Skin of body (tissue), 1 donor: ENCODE measurements at regions not wholly inside any gene's neighbourhood (a gene's known extent, or its start where the extent isn't known, plus 50 kb on each side); places are given as distances from the start of the nearest gene placed in this dataset.

Experiments used
- DNase-seq: peaks from one replicate; lab custom pipeline; 2025; lab: John Stamatoyannopoulos, UW

DNA sequence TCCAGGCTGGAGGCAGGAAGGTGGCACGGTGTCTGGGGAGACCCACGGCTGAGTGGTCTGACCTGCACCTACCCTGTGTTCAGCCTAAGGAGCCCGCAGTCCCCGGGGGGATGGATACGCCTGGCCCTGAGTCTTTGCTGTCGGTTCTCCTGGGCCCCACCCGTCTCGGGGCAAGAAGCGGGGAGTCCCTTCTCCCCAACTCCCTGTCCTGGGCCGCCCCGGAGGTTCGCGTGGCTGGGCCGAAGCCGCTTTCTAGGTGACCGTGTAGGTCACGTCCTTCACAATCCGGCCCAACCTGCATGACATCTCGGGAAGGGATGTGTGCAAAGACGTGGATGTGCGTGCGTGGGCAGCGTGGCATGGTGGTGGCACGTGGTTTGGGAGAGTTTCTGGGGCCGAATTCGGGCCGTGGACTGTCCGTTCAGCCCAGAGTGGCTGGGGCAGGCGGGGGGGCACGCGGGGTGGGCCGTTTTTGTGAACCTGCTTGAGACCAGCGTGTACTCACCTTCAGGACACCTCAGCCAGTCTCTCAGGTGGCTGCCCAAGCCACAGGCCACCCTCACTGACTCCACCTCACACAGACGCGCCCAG lies 103.3 kb downstream of the PTPRS start:
- DNase-seq = no peak

- DNase-seq = no peak
Observed at GRCh38 chr19:5235458-5236219, 105.0 kb downstream of the PTPRS start.

GRCh38 chr19:5234412-5234811 lies 106.2 kb downstream of the PTPRS start:
- no peak for DNase-seq

DNA sequence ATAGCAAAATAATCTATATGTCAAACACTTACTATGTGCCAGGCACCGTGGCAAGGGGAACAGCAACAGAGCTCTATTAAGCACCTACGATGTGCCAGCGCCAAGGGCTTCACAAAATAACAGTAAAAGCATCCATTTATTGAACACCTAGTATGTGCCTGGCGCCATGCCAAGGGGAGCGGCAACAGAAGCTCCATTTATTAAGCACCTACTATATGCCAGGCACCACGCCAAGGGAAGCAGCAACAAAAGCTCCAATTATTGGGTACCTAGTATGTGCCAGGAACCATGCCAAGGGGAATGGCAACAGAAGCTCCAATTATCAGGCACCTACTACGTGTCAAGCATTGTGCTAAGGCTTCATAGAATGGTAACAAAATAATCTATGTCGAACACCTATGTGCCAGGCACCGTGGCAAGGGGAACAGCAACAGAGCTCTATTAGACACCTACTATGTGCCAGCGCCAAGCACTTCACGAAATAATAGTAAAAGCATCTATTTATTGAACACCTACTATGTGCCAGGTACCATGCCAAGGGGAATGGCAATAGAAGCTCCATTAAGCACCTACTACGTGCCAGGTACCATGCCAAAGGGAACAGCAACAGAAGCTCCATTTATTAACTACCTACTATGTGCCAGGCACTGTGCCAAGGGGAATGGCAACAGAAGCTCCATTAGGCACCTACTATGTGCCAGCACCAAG lies 107.7 kb downstream of the PTPRS start:
- no peak for DNase-seq

DNA sequence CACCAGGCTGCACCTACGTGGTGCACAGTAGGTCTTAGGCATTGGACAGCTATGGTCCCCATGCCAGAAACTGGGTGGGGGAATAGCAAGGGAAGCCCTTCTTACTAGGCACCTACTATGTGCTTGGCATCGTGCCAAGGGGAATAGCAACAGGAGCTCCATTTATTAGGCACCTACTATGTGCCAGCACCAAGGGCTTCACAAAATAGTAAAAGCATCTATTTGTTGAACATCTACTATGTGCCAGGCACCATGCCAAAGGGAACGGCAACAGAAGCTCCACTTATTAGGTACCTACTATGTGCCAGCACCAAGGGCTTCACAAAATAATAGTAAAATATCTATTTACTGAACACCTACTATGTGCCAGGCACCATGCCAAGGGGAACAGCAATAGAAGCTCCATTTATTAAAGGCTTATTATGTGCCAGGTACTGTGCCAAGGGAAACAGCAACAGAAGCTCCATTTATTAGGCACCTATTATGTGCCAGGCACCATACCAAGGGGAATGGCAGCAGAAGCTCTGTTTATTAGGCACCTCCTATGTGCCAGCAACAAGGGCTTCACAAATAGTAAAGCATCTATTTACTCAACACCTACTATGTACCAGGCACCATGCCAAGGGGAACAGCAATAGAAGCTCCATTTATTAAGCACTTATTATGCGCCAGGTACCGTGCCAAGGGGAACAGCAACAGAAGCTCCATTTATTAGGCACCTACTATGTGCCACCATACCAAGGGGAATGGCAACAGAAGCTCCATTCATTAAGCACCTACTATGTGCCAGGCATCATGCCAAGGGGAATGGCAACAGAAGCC lies 108.5 kb downstream of the PTPRS start:
- no peak for DNase-seq

DNA sequence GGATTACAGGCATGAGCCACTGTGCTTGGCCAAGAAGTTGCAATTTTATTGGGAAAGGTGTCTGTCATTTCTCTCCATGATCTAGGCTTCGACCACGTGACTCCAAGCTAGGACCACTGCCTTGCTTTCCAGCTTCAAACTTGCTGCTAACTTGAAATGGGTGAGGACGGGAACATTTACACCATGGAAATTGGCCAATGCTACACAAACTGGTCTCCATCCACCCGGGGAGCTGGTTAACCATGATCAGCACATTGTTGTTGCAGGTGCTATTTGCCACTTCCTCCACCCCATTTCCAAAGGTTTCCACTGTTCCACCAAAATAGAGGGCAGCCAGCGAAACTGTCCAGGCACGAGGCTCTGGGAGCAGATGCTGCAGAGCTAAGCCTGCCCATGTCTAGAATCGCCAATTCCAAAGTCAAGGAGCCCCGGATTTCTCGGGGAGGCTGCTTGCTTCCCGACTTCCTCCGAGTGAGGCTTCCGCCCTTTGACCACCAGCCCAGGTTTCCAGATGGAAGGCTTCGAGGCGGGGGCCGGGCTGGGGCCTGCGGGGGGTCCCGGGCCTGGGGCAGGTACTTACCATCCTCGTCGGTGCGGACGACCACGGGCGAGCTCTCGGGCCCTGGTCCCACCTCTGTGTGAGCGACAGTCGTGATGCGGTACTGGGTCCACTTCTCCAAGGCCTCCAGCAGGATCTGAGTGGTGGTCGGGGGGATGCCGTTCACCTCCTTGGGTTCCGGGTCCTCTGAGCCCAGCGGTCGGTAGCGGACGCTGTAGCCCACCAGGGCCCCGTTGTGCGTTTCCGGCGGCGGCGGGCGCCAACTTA lies 109.7 kb downstream of the PTPRS start:
- no peak for DNase-seq

DNA sequence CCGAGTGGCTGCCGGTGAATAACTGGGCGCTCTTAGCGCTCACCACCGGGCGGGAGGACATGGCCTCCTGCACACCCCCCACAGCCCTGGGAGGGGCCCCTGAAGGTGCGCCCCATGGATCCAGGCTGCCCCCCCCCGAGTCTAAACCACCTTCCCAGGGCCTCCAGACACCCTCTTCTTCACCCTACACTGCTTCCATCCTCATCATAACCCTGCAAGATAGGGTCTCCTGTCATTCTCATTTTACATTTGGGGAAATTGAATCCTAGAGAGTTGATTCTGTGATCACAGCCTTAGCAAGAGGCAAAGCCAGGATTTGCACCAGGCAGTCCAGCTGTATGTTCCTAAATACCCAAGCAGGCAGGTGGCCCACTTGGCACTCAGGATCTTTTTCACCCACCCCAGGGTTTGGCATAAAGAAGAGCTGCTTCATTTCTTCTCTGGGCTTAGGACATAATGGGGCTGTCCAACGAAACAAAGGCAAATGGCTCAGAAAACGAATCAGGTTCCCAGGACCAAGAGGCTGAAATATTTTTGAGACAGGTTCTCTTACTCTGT lies 110.8 kb downstream of the PTPRS start:
- DNase-seq = no peak

DNA sequence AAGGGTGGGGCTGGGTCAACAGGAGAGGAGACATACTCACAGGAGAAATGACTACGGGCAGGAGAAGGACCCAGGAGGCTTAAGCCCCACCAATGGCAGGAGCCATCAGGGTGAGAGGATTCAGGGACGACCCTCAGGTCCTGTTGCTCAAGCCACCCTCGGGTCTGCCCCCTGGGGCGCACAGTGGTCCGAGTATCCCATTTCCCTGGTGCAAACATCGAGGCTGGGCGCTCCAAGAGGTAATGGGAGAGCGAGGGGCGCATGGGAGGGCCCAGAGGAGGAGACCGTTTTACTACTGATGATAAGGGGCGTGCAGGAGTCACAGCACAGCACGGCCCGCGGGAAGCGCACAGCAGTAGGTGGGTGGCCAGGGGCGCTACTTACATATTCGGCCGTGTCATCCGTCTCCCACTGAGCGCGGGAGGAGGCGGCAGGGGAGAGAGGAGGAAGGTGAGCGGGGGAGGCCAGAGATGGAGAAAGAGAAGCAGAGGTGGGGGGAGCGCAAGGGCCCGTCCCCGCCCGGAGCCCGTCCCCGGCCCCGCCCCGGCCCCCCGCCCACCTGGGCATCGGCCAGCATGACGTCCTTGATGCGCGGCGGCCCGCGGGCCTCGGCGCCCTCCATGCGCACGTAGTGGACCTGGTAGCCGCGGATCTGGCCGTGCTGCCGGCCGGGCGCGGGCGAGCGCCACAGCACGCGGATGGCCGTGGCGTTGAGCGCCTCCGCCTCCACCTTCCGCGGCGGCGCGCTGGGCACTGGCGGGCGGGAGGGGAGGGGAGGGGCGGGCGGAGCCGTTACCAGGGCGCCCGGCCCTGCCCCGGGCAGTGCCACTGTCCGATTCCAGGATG lies 111.5 kb downstream of the PTPRS start:
- DNase-seq = no peak

GRCh38 chr19:5228490-5228889 lies 112.1 kb downstream of the PTPRS start:
- DNase-seq = no peak

GRCh38 chr19:5225486-5226345 lies 114.9 kb downstream of the PTPRS start:
- DNase-seq = no peak

DNA sequence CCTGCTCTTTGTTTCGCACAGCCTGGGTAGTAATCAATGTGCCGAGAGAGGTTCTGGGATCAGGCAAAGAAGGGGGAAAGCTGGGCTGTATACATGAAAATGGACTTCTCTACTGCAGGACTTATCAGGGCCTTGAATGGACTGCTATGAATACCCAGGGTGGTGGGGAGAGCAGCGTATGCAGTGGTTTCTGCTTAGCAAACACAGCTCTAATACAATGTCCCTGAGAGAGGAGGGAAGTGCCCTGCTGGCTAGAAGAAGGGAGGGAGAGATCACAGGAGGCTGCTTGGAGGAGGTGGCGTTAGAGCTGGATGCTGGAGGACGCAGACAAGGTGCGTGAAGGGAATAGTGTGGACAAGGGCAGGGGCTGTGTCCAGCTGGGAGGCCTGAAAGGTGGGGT lies 116.1 kb downstream of the PTPRS start:
- no peak for DNase-seq

DNA sequence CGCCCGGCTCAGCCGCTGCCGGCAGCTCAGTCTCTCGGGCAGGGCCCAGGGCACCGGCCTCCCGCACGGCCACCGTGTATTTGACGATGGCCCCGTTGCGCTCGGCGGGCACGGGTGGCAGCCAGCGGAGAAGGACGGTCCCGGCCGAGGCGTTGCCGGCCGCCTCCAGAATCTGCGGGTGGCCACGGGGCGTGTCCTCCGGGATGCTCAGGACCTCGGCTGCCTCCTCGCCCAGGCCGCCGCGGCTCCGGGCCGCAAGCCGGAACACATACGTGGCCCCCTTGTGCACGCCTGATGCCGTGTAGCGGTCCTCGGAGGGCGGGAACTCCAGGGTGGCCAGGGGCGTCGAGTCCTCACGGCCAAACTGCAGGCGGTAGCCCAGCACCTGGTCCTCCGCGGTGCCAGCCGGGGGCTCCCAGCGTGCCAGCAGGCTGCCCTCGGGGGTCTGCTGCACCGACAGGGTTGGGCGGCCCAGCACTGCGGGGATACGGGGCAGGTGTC lies 117.7 kb downstream of the PTPRS start:
- no peak for DNase-seq

GRCh38 chr19:5222178-5222577 lies 118.4 kb downstream of the PTPRS start:
- DNase-seq = no peak

- DNase-seq = no peak
Observed at GRCh38 chr19:5220866-5221265, 119.7 kb downstream of the PTPRS start.

- no peak for DNase-seq
Observed at GRCh38 chr19:5220361-5220760, 120.3 kb downstream of the PTPRS start.

DNA sequence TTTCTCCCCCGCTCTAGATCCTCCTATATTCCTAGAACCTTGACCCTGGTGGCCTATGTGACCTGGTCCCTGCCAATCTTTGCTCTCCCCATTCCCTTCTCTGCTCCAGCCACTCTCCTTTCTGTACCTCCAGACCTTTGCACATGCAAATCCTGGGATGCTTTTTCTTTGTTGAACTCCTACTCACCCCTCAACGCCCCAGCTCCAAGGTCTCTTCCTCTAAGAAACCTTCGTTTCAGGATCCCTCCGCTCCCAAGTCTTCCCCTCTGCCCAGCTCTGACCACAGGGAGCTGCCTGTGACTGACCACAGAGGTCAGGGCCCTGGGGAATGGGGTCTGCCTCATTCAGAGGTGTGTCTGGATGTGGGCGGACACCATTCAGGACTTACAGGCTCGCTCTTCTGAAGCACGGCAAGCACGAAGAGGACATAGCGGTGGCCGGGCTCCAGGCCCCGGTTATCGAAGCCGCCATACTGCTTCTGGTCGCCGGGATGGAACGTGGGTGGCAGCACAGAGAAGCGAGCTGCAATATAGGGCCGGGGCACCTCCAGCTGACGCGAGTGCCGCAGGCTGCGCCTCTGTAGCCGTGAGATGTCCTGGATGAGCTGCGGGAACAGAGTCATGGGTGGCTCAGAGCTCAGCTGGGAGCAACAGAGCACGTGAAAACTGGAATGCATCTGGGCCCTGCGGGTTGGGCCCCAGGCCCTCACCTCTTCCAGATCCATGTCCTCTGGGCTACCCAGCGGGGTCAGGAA lies 120.9 kb downstream of the PTPRS start:
- no peak for DNase-seq

- DNase-seq = no peak
Observed at GRCh38 chr19:5218963-5219530, 121.6 kb downstream of the PTPRS start.
